GM19035 (cell line): ENCODE measurements at regions not wholly inside any gene's neighbourhood (a gene's known extent, or its start where the extent isn't known, plus 50 kb on each side); places are given as distances from the start of the nearest gene placed in this dataset.

Source experiments
- ATAC-seq: cut with Tn5 transposase; IDR thresholded peaks from one replicate; pipeline ENCODE4 v1.9.1; 2021; ENCODE audit not compliant: unreplicated experiment

DNA sequence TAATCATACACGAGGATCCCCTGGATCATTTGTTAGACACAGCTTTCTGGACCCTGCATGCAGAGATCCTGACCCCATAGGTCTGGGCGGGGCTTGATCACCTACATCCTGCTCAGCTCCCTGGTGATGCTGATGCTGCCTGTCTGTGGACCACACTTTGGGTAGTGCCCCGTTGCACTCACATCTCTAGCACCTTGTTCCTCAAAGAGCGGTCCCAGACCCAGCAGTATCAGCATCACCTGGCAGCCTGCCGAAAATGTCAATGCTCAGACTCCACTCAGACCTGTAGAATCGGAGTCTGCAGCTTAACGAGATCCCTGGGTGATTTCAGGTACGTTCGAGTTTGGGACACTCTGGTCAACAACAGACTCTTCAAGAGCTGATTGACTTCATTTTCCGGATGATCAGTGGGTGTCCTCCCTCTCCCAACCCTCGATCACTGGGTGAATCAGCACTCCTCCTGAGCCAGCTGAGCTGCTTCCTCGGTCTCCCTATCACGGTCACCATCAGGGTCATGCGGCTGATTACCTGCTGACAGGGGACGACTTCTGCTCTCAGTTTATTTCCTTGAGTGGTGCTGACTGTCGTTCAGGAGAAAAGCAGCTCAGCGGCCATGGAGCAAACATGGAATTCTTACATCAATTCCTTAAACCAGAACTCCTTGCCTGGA lies 150.6 kb upstream of the RAB12 start:
- no peak for ATAC-seq

DNA sequence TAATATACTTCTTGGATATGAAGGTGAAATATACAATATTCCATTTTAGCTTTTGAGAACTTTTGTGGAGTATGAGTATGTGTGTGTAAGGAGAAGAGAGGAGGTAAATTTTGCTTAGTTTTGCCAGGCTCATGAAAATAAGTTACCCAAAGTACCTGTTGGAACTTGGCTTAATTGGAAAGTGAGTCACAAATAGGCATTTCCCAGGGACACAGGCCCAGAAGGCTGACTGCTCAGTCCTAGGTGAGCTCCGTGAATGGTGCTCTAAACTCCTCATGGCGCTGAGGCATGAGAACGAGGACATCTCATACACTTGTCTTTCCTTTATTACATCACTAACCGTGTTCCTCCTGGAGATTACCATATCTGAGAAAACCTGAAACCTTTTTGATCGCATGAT lies 148.5 kb upstream of the RAB12 start:
- ATAC-seq = no peak

DNA sequence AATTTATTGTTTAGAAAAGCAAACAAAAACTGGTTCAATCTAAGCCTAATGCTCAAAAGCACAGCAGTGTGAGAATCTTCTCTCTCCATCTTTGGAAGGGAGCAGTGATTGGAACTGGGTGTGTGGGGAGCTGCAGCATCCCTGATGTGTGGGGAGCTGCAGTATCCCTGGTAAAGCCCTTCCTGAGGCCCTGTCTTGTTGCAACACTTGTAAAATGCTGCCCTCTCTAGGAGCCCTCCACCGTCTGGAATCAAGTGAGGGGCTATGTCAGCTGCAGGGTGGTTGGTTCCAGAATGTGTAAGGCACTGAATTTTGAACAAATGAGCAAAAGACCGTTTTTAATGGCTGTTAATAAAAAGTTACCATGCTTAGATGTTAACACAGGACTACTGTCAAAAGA lies 147.7 kb upstream of the RAB12 start:
- ATAC-seq = no peak

DNA sequence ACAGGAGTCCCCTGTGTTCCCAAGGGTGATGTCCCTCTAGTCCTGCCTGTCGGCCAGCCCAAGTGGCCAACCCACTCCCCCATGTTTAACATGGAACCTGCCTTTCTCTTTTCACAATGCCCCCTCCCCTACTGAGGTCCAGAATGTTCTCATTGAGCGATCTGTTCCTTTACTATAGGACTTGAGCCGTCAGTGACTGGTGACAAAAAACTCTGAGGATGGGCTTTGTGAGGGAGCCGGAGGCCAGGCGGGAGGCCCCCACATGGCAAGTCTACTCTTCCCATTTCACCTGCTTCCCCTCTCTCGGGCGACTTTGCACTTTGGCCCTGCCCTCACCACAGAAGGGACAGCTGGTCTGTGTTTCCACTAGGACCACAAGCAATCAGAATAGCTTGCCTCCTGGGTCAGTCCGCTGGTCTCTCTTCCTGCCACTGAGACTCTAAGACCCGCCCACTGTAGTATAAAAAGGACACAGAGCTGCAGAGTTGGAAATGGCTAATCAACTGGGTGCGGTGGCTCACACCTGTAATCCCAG lies 146.5 kb upstream of the RAB12 start:
- ATAC-seq = no peak

DNA sequence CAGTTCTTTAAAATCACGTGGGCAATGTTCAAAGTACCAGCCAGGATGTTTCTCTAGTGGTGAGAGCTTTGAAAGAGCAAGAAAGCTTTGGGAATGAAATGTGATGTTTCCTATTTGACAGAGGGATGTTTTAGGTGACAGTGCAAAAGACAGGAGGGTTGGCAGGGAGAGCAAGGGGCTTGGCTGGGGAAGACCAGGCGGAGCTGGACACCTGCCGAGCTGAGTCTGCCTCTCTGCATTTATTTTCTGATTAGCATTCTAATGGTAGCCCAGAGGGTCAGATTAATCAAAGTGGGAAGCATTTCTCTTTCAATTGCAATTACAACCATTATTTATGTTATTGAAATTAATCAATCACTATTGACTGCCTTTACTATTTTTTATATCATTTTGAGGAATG lies 145.4 kb upstream of the RAB12 start:
- no peak for ATAC-seq

DNA sequence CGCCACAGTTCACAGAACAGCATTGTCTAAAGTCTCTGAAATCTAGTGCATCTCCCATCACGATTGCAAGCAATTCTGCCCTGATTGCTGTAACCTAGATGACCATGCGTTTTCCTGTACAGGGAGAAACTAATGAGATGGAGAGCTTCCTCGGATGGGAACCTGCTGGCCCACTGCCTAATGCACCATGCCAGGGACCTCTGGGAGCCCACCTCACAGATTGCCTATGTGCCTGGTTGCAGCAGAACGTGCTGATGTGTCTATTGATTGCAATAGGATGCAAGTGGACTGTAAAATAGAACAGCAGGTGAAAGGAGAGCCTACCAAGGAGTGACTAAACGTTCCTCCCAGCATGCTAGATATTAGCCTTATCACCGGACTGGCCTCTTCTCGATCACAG lies 141.0 kb upstream of the RAB12 start:
- ATAC-seq = no peak

DNA sequence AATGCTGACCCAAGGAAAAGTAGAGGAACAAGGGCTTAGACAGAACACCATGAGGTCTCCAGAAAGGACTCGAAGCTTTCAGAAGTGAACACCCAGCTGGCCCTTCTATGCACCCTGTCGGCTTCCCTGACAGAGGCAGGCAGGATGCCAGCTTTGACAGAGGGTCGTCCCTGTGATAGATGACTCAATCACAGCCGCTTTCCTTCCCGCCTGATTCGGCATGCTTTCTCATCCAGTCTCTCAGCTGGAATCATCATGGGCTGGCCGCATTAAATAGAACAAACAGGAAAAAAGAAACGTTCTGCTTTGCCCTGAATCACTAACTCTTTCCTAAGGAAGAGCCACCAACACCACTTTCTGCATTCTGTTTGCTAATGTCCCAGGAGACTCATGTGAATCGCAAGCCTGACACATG lies 140.3 kb upstream of the RAB12 start:
- ATAC-seq = no peak

DNA sequence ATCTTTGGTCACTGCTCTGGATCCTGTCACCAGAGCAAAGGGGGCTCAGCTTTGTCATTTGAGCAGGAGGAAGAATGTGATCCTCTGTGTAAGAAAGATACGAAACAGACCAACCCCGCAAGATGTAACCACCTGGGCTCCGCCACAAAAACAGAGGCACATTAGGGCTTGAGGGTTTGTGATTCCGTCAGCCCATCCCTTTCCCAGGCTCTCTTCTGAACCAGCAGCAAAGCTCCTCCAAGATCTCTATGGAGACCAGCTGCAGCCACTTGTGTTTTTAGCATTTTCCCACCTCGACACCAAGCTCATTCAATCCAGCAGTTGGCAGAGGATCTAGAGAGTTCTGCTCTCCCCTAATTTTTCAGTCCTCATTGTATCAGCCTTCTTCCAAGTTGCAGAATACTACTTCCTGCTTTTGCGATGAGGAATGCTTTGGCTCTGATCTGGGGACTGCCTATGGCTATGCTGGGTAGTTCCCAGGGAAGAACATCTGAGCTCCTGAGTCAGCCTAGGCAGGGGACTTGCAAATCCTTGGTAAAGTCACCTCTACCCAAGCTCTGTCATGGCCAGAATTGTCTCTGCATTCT lies 139.6 kb upstream of the RAB12 start:
- ATAC-seq = no peak

DNA sequence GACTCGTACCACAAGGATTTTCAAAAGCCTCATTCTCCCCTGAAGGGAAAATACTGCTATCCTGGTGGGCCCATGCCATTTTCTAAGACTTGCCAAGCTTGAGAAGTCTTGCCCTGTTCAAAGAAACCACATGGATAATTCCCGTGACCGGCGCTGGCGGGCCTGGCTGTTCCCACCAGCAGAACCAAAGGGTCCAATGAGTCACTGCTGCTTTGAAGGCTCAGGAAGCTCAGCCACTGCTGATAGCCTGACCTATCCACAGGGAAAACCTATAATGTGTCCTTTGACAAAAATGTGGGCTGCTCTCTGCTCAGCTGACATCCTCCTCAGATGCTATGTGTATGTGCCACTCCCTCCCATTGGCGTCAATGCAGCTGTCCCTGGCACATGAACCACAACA lies 137.9 kb upstream of the RAB12 start:
- ATAC-seq = no peak

DNA sequence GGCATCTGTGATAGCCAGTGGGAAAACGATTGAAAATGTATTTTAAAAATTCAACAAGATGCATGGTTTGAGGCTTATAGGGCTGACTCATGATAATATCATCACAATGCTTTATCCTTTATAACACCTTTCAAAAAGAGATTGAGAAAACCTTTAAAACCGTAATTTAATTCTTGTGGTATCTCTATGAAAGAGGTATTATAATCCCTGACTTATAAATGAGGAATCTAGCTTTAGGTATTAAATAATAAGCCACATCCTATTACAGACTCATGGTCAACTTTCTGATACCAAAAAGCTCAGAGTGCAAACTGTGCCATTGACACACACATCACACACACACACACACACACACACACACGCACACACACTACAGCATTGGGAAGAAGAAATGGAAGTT lies 134.6 kb upstream of the RAB12 start:
- no peak for ATAC-seq

DNA sequence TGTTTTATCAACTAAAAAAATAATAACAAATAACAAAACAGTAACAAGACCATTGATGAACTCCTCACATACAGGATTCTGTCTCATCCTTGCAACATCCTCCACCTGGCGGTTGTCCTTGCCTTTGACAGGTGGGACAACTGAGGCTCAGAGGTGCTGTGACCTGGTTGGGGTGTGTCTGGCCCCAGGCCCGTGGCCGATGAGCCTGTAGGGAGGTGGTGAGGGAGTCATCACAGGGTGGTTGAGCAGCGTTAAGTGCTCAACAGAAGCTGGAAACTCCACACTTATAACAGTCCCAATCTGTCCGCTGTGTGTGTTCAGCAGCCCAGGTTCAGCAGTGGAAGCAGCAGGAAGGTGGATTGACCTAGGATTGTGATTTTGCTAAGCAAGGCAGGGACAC lies 131.6 kb upstream of the RAB12 start:
- ATAC-seq = no peak

DNA sequence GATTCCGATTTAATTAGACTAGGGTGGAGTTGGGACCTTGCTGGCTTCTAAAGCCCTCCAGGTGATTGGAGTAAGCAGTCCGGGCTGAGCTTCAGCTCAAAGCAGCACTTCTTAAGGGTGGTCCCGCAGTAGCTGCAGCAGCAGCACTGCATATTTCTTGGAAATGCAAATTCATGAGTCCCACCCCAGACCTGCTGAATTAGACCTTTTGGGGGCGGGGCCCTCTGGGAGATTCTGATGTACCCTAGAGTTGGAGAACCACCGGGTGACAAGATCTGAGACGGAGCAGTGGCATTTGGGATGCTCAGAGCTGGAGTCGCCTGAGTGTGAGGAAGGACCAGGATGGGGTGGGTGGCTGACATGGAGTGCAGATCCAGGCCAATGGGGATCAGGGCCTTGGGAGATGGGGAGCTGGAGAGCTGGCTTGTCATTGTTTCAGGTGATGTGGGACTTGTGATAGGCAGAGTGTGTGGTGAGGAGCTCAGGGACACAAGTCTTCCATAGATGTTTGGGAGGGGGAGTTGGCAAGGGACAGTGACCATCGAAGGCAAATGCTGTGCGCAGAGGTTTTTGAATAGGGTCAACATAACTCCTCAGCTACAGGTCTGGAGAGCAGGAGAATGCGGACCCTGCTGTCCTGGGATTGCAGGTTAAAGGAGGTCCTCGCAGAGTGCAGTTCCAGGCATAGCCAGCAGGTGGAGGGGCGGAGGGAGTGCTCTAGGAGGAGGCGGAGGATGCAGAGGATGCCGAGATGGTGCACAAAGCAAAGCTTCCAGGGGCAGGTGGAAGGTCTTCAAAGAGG lies 130.9 kb upstream of the RAB12 start:
- ATAC-seq = peak; percentile 82

DNA sequence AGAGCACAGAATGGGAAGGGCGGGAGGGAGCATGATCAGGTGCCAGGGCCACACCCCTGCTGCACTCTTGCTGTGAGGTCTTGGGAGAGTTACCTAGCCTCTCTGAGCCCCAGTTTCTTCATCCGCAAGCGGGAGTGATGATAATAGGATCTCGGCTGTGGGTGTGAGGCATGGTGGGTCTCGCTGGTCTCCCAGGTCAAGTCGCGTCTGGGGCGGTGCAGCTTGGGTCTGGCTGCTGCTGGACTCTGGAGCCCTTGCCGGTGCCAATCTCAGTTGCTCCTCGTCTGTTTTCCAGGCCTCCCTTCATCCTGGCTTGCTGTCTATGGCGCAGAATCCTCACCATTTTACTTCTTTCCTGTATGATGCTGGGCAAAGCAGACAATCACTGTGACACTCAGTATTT lies 130.3 kb upstream of the RAB12 start:
- ATAC-seq = no peak

DNA sequence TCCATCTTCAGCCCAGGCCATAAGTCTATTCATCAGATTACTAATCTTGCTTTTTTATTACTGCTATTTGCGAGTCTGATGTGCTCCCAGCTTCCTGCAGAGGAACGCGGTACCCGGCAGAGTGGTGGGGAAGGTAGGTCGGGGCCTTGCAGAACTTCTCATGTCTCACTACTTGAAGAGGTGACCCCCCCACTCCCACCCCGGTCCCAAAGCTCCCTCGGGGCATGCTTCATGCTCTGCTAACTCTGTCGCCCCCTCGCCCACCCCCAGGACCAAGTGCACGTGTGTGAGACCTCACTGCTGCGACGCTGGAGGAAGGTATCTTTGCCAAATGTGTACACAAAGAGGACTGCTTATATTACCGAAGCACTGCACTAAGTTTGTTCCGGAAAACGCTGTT lies 129.4 kb upstream of the RAB12 start:
- ATAC-seq = no peak

DNA sequence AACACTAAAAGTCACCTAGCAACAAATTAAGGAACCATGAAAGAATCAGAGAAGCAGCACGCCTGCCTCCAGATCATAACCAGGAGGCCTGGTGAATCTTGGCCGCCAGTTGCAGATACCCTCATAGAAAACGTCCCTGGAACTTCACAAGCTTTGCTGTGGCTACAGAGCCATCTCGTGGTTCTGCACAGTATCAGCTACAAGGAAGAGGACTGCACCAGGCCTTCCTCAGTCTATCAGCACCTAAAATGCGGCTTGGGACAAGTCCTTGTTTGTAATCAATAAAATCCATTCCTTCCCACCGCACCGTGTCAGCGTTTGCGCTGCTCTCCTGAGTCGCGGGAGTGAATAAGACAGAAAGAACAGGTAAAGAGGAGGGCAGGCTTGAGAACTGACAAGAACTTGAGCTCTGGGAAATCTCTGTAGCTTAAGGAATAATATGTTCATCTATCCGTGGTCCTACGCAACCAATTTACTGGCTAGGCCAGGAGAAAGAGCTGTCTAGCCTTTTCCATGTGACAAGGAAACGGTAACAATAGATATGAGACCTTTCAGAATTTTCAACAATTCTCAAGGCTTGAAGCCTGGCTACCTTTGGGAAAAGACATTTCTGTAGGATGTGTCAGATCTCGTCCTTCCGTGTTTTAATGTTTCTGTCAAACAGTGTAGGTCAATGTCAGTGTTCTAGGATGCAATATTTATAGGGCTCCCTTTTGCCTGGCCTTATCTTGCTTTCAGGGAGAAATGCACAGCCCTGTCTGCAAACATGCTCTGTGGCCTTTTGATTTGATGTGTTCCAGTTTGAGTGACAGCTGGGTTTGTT lies 128.5 kb upstream of the RAB12 start:
- ATAC-seq = no peak

DNA sequence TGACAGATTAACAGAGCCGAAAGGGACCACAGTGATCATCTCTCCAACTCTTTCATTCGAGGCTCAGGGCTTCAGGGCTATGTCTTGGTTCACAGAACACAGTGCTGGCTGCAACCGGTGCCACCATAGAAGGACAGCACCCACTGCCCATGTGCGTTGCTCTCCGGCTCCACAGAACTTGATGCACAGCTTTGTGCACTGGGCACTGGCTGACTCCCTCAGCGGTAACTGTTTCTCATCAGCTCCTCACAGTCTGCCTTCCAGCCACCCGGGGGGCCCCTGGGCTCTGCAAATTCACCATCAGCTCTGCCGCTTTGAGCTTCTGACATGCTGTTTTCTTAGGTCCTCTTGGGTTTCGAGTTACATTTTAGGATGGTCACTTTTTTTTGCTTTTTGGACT lies 124.3 kb upstream of the RAB12 start:
- ATAC-seq = no peak

DNA sequence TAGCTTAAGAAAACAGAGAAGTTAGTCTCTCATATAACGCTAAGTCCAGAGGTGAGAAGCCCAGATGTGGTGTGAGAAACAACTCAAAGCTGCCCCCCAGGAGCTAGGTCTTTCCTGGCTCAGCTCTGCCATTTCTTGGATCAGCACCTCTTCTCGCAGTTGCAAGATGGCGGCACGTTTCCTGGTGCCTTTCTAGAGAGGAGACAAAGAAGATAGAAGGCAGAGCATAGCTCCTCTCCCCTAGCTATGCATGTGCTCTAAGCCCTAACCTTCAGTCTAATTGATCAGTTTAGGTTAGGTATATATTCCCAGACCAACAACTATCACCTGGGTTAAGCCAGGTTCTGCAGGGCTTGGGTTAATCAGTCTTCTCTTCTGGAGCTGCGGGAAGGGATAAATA lies 119.5 kb upstream of the RAB12 start:
- no peak for ATAC-seq

DNA sequence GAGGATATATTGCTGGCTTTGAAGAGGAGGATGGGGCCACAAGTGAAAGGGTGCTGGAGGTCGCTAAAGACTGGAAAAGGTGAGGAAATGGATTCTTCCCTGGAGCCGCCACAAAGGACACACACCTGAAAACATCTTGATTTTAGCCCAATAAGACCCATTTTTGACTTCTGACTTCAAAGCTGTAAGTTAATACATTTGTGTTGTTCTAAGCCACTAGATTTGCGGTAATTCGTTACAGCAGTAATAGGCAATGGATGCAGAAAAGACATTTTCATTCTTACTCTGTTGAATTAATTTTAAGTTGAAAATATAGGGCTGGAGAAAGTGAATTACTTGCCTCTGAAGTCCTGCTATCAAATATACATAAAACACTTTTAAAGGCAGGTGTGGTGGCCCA lies 117.7 kb upstream of the RAB12 start:
- no peak for ATAC-seq

DNA sequence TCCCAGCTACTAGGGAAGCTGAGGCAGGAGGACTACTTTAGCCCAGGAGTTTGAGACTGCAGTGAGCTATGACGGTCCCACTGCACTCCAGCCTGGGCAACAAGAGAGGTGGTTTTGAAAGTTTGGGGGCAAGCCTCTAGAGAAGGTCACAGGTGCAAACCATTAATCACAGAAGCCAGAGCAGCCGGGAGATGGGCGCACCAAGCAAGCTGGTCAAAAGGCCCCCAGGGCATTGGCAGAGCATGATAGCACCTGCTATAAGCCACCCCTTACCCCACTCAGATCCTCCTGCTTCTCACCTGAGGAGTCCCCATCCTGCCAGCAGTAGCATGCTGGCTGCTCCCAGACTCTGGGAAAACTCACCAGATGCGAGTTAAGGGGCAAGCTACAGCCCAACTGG lies 116.1 kb upstream of the RAB12 start:
- ATAC-seq = no peak

DNA sequence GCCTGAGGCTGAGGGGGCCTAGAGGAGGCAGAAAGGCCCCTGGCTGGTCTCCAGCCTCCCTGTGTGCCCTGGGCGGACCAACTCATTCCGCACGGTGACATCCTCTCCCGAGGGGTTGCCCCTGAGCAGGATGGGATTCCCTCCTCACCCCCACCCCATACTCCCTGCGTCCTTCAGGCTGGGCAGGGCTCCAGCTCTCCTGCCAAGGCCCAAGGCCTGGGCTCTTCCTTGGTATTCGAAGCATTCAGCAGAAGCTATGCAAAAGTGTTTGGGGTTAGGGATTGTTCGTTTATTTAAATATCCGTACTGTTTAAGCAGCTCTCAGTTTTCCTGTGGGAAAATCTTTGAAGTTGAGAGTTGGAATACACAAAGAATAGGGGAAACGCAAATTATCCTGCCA lies 113.1 kb upstream of the RAB12 start:
- no peak for ATAC-seq

DNA sequence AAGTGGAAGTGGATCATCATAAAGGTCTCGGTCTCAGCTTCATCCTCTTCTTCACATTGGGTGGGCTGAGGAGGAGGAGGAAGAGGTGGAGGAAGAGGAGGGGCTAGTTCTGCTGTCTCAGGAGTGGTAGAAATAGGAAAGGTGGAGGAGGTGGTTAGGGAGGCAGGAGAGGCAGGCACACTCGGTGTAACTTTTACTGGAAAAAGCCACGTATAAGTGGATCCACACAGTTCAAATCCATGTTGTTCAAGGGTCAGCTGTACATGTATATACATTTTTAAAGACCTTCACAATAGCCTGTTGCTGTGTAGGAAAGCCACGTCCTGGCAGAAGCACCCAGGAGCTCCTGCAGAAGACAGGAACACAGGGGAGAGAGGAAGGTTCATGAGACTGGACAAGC lies 110.3 kb upstream of the RAB12 start:
- no peak for ATAC-seq
